ENCODE measurements at regions not wholly inside any gene's neighbourhood (a gene's known extent, or its start where the extent isn't known, plus 50 kb on each side); places are given as distances from the start of the nearest gene placed in this dataset.
"Not testable (repeated sequence)": the region's sequence is repeated elsewhere in the genome, so short reads cannot be mapped to it uniquely, and the experiment has no call there.

DNA sequence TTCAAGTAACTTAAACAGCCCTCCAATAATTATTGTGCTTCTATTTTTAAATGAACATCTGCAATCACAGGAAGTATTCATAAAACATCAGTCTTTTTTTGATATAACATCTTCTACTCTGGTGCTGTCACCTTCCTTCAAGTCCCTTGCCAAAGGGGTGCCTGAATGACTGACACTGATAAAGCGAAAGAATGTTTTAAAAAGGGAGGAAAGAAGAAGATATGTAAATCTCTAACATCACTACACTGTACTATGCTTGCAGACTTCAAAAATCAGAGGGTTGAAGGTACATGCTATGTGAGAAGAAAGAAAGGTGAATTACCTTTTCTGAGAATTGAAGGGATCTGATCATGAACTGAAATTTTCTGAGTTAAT is 253.7 kb downstream of the ZPLD1 start:
- DNase-seq: no peak

GRCh38 chr3:102691507-102691906 is 256.7 kb downstream of the ZPLD1 start:
- no peak for DNase-seq

DNA sequence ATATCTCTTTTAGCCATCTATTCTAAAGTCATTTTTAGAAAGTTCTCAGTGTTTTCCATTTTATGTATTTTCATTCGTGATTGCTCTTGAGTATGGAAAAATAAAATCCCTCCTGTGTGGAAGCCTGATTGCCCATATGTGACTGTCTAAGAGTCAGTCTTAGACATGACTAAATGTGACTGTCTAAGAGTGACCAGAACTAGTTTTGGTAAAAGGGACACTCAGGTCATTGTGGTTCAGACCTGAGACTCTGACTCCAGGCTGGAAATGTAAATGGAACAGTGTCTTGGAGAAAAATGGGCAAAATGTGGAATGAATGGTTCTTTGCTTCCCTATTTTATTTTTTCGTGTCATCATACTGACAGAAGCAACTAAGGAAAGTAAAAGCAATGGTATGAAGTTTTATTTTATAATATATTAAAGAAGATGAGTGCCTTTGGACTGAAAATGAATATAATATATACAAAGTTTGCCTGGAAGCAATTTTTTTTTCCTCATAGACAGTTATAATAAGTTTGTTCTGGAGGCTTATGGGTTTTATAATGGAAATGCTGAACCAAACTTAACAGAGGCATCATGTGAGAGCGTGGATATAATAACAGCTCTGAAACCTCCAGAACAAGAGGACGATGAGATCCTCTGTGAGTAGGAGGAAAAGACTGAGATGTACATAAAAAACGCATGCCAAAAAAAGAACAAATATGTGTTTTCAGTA is 264.4 kb downstream of the ZPLD1 start:
- no peak for DNase-seq

DNA sequence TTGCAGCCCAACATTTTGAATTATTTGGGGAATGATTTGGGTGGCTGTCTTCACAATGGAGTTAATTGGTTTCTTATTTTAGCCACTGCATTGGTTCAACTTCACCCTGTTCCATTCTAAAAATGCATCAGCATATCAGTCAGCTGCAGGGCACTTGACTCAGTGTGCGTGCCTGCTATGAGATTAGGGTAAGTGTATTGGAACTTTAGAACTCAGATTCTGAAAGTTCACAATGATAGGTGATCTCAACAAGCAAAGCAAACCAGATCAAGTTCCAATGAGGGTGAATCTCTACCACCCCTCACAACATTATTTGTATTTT is 265.0 kb downstream of the ZPLD1 start:
- no peak for DNase-seq

DNA sequence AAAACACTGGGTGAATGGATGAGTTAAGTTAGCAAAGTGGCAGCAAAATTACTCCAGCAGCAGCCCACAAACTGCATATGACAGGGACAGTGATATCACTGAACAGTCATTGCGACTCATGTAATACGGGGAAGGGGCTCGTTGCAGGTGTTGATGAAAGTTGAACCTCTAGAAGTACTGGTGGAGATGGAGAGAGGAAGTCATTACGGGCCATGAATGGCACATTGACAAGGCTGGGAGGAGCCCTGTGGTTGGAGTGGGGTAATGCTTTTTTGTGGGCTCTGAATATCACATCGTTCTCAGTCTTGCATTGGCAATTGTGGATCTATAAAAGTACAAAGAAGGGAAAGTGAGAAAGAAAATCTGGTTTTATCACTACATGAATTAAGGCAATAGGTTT is 278.1 kb downstream of the ZPLD1 start:
- DNase-seq: no peak

DNA sequence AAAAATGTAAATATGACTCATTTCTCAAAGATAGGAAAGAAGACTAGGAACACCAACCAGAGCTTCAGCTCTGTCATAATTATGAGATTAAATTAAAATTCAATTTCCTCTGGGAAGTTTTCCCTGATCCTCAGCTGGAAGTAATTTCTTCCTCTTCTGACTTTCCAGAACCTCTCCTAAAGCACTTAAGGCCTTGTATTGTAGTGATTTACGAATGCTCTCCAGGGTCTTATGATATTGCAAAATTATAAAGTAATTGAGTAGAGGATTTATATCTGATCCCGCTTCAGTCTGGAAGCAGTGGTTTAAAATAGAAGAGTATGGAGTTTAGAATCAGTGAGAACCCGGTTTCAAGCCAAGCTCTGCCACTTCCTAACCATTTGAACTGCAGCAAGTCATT is 279.8 kb downstream of the ZPLD1 start:
- no peak for DNase-seq

DNA sequence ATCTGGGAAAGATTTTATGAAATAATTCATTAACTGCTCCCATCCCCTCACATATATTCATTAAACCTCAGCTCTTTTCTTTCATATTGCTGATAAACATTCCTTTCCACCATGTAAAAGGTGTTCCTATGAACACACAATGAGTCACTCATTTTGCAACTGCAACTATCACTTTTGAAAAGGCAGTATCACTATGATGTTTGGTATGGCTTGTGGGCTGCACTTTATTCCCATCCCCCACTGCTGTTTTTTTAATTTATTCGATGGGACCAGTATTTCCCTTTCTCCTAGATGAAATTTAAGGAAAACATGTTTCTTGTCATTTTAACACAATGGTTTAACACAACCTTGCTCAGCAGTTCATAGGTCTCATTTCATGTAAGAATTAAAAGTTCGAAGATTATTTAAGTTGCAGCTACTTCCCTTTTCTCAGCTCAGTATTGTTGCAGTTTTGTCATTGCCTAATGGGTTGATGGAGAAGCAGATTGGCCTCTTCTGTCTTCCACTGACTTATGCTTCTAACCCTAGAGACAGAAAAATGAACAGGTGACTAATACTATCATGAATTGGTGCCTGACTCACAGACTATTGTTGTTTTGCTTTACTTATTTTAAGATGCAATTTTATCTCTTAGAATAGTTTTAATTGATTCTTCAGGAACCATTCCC is 280.3 kb downstream of the ZPLD1 start:
- no peak for DNase-seq

DNA sequence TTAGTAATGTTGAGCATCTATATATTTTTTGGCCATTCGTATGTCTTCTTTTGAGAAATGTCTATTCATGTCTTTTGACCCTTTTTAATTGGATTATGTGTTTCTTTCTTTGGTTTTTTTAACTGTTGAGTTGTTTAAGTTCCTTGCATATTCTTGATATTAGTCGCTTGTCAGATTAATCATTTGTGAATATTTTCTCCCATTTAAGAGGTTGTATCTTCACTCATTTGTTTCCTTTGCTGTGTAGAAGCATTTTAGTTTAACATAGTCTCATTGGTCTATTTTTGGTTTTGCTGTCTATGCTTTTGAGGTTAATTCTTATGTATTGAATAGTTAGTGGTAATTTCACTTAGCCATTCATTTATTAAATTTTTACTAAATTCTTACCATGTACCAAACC is 283.8 kb downstream of the ZPLD1 start:
- DNase-seq: no peak

DNA sequence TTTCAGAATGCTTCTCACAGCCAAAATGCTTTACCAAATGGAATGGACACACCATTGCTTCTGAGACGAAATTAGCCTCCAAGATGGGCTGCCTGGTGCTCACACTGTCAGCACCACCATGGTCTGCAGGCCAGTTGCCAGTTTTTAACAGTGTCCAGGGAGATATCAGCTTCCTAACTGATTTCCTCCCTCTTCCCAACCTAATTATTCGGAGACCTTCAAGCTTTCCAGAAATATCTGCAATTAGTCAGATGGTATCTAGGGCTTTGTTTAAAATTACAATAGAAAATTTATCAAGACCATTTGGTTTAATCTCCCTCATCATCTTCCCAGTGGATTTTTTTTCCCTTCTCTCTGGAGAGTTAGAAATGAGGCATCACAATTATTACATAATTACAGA is 287.5 kb downstream of the ZPLD1 start:
- DNase-seq: no peak

GRCh38 chr3:102727340-102727739 is 292.5 kb downstream of the ZPLD1 start:
- DNase-seq: no peak

DNA sequence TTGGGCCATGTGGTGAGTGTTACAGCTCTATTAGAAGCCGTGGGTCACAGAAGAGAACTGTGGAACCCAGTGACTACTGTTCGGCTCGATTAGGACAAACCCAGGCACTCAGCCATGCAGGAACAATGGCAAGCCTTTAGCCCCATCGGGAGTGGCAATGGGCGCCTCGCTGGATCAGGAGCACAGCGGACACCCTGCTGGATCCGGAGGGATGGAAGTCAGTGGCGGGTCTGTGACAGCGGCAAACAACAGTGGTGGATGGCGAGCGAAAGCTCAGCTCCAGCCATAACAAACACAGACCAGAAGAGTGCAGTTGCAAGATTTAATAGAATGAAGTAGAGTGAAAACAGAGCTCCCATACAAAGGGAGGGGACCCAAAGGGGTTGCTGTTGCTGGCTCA is 297.8 kb downstream of the ZPLD1 start:
- DNase-seq: not testable (repeated sequence)

DNA sequence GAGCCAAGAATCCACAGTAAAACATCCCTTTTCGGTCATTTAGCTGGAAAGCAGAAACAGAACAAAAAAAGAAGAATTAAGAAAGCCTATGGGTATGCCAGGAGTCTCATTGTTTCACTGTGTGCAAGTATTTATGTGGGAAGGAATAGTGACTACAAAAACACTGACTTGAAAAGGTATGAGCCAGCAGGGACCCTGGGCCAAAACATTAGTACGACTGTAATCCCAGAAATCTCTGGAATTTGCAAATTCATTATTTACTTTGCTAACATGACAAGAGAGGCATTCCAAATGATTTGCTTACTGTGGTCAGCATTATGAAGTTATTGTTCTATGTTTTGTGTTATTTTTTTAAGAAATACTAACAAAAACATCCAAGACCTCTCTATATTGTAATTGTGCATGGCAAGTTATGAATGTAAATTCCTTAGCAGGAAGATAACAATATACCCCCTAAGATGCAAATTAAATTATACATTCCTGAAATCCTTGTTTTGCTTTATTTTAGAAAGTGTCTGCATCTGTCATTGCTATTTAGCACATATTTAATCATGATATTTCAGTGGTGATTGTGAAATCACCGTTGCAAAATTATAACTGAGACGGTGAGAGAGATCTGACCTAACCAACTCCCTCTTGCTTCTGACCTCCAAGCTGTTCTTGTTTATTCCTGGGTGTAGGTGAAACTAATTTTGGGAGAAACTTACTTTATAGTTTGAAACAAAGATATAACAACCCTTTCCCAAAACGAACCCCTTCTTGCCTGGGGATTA is 299.2 kb downstream of the ZPLD1 start:
- no peak for DNase-seq

DNA sequence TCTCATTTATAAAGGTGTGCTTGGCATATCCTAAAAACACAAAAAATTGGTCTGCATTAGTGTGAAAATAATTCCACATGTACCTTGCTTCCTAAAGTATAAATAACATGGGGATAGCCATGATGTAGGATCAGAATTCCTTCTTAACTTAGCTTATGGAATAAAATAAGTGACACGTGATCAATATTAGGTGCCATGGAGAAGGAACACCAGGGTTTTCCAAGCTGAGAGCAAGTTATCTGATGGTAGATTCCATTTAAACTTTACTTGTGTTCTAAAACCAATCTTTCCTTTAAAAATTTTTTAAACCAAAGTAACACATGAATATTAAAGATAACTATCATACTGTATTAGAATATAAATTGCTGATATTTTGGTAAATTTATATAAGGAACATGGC is 300.5 kb downstream of the ZPLD1 start:
- no peak for DNase-seq

GRCh38 chr3:102736288-102736974 is 301.6 kb downstream of the ZPLD1 start:
- no peak for DNase-seq

DNA sequence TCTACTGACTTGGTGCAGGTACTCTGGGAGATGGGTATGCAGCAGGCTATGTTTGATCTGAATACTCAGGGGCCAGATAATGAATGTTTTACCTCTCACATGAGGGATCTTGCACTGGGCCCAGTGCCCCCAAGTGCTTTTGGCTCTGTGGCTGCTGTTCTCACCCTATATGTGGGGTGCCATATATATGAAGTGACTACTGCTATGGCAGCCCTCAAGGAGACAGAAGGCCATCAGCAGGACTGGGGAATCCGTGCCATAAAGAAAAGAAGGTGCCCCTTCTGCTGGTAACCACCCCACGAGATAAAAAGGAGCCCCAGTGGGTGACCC is 302.1 kb downstream of the ZPLD1 start:
- DNase-seq: no peak

- DNase-seq: no peak
These were observed 302.5 kb downstream of the ZPLD1 start for GRCh38 chr3:102737353-102737752.

- DNase-seq: no peak
These were observed 306.3 kb downstream of the ZPLD1 start for GRCh38 chr3:102741105-102741504.

- no peak for DNase-seq
These were observed 306.9 kb downstream of the ZPLD1 start for GRCh38 chr3:102741694-102742093.

DNA sequence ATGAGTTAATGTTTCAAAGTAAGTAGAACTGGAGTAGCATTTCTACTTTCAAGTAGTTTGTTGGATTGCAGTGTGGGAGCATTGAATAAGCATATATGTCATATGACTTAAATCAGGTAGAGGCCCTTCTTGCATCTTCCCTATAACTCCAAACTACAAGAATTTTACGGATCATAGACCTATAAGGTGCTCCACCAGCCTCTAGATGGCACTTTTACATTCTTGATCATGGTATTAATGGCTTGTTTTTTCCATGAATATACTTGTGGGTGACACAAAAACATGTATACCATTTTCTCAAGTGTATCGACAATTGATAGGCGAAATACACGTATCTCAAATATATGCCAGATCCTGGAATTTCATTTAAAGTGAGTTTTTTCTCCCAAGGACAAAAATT is 311.1 kb downstream of the ZPLD1 start:
- peak; percentile 8 for DNase-seq

DNA sequence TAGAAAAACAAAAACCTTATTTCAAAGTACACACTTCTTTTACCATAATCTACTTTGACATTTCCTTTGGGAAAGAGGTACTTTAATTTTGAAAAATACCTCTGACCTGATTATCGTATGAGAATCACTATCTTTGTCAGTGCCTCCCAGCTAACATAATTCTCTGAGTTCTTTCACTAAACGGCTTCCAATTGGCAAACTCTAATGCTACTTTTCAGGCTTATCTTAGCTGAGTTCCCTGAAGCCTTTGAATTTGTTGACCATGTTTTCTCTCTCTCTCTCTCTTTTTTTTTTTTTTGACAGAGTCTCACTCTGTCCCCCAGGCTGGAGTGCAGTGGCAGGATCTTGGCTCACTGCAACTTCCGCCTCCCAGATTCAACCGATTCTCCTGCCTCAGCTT is 312.8 kb downstream of the ZPLD1 start:
- no peak for DNase-seq

GRCh38 chr3:102748646-102749045 is 313.8 kb downstream of the ZPLD1 start:
- no peak for DNase-seq

DNA sequence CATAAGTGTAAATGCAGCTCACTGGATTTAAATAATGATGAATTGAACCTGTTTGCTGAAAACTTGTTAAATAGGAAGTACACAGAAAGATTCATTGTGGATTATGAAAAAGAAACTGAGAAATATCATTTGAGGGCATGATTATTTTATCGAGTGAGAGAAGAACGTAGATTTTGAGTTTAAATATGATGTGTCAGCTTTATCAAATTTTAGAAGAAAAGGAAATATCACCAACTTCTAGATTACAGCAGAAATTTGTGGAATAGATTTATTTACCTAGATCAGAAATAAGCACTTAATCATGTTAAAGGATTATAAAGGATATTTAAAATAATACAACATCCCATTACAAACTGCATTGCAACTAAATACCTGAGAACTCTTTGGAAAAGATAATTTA is 315.5 kb downstream of the ZPLD1 start:
- DNase-seq: no peak

- DNase-seq: no peak
These were observed 319.1 kb downstream of the ZPLD1 start for GRCh38 chr3:102753901-102754300.

DNA sequence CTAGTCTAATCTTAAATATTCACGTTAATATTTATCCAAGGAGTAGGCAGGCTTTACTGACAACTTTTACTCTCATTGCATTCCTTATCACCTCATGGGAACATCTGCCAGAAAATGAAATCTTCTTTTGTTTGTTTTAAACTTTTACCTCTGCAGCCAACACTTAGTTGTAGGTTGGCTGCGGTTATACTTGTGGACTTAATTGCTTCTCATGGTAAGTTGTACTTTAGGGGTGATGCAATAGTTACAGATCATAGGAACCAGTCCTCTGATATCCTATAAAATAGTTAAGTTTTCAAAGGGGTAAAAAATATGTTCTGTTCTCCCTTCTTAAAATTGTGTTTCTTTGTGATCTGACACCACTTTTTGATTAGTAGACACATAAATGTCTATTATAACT is 321.9 kb downstream of the ZPLD1 start:
- DNase-seq: no peak
